Occipital lobe (tissue), 1 donor: ENCODE measurements at regions not wholly inside any gene's neighbourhood (a gene's known extent, or its start where the extent isn't known, plus 50 kb on each side); places are given as distances from the start of the nearest gene placed in this dataset.

ENCODE experiments used
- DNase-seq: peaks from one replicate; lab custom pipeline; 2025; lab: John Stamatoyannopoulos, UW

DNA sequence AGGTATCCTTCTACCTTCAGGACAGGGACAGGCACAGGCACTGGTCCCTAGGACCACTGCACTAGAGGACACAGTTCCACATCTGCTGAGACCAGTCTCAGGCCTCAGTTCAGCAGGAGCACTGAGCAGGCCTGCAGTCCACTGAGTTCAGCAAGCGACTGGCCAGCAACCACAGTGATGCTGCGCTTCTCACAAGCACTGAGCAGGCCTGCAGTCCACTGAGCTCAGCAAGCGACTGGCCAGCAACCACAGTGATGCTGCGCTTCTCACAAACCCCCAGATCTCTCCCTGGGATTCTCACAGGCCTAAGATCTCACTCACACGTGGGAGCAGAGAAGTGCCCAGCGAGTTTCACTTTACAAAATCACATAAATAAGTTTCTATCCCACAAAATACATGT is 140.6 kb downstream of the IRS2 start:
- no peak for DNase-seq

DNA sequence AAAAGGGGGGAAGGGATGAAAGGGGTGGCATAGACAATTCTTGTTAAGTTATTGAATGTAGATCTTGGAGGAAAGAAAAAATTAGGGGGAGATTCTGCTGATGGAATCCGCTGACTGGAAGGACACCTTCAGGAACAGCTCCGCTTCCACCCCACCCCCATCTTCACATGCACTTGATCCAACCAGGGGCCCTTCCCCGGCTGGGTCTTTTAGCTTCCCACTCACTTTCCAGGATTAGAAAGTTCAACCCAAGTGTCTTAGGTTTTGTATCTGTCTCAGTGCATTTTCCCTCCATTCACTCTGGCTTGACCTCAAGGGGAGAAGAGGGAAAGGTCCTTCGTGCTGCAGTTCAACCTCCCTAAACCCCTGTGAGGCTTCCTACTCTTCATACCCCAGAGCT is 141.4 kb downstream of the IRS2 start:
- DNase-seq = no peak

DNA sequence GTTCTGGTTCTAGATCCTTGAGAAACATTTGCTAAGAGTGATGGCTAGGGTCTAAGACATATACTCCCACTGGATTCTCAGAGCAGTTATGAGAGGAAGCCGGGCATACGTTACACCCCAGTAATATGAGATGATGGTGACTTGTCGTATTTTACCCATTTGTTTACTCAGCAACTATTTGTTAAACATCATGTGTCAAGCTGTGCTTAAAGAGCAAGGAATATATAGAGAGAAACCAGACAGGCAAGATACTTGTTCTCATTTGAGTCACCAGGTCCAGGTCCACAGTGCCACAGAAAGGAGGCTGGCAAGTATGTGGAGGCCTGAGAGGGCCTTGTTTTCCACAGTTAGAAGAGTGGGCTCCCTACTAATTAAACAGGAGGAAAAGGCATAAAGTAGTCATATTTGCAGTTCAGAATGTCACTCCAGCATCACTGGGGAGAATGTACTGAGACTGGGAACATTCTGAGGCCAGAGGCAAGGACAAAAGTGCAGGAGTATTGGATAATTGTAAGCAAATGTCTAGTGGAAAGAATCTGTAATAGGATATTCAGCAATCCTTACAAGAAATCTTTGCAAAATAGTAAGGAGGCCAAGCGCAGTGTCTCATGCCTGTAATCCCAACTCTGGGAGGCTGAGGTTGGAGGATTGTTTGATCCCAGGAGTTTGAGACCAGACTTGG is 142.2 kb downstream of the IRS2 start:
- DNase-seq = no peak

DNA sequence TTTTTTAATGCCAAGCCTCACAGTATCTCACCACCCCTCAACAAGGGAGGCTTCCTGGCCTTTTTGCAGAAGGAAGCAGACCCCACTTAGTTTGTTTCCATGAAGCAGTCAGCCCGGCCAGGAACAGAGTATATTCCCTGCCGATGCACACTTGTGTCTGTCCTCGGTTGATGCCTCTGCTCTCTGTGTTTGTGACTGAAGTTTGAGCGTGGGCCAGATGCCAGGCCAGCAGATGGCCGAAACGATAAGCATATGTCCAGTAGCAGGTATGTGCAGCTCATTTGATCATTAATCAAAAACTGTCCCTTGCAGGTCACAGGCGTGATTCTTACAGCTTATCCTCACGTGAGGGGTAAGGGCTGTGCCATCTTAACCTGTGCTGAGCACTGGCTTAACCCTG is 144.0 kb downstream of the IRS2 start:
- DNase-seq = no peak

DNA sequence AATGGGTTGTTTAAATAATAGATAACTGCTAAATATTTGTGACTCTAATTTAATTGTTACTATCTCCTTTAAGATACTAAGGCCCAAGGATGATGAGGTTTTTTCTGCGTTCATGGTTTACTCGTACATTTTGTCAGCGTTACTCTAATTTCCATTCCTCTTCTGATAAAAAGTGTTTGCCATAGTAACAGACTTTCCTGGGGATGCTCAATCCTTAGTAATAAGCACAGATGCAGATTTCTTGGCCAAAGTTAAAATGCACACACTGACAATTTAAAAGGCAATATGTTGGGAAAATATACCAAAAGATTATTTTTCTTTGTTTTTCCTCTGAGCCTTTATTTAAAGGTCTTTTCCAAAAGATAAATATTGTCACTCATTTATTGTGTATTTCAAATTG is 149.6 kb downstream of the IRS2 start:
- no peak for DNase-seq

DNA sequence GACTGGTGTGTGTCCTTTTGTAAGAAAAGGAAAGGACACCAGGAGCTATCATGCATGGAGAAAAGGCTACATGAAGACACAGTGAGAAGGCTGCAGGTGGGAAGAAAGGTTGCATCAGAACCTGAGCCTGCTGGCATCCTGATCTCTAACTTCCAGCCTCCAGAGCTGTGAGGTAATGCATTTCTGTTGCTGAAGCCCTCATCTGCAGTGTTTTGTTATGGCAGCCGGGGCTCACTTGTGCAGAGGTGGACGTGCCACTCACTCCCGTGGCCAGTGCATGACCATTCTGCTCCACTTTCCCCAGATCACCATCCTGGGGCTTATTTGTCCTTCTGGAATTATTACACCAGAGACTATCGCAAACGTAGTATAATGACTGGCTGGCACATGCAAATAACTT is 155.3 kb downstream of the IRS2 start:
- no peak for DNase-seq

DNA sequence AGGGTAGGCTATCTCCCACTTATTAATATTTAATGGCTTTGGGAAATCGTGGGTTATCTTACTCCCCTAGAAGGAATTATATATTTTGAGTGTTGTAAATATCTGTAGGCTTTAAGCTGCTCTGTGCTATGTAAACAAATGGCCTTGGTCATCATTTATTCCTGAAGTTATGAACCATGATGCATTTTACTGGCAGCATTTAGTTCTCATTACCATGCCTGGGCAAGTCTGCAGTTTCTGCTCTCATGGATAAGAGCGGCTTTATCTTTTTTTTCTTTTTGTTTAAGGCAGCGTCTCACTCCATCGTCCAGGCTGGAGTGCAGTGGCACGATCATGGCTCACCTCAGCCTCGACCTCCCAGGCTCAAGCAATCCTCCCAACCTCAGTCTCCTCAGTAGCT is 156.1 kb downstream of the IRS2 start:
- no peak for DNase-seq

DNA sequence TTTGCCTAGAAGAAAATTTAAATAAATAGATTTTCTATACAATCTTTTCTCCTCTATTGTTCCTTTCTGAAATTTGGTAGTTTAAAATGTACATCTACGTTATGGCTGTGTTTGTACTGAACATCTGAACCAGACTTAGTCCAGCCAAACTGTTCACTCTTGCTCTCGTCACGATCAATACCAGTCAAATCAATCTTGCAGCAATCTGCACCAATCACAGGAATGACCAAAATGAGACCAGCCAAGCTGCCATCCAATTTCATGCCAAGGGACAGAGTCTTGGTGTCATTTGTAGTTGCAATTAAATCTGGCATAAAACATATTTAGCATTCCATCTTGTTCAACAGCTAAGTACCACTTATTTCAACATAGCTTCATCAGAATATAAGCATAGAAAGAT is 156.6 kb downstream of the IRS2 start:
- DNase-seq = no peak

DNA sequence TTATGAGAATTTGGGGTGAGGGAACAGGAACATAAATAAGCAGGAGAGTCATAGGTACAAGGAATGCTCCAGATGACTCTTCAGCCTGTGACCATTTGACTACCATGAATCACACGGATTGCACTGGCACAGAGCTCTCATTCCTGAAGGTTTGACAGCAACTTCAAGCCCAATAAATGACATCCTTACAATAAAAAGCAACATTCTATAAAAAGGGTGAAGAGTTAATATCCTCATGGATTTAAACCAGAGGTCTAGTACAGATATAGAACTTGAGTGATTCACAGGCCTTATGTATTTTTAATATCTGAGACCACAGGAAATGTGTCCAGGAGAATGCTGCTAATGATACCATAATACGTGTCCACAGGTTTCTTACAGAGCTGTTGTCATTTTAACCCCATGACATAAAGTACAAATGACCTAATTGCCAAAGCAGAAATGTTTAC is 158.1 kb downstream of the IRS2 start:
- no peak for DNase-seq

DNA sequence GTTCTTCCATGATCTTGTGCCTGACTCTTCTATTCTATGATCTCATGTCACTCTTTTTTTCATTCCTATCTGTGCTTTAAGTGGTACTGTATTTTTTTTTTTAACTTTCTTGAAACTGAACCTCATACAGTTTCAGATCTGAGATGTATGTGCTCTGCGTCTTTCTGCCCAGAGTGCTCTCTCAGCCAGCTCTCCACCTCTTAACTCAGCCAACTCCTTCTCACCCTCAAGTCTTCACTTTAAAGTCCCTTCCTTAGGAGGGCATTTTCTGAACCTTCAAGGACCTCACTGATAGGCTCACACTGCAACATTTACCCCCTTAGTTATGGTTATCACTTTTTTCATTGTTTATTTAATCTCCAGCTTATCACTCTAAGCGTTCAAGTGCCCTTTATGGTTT is 158.7 kb downstream of the IRS2 start:
- DNase-seq = no peak

DNA sequence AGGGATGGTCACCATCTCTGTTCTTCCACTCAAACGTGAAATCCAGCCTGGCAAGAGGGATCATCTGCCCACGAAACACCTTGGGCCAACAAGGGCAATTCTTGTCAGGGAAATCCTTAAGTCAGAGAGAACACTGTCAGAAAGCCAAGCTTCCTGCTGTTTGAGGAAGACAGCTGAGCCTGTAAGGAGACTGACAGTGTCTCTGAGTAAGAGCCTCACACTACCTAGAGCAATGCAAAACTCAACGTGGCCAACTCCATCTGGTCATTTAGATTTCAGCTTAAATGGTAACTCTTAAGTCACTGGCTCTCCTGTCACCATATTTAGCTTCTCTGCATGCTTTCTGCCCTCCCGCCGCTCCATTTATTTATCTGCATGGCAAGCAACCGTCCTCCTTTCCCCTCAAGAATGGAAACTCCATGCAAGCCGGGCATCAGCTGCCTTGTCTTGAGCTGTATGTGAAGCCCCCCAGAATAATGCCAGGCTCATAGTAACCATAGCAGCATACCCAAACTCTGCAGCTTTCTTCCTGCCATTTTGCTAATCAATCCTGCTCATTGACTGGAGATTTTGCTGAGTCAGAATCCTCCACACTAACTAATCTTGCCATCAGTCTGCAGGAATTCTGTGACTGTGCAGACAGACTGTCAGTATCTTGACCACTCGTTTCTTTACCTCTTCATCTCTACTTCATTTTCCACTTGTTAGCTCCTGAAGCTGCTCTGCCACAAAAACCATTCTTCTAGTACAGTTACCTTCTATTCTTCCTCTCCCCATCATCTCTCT is 159.8 kb downstream of the IRS2 start:
- no peak for DNase-seq

DNA sequence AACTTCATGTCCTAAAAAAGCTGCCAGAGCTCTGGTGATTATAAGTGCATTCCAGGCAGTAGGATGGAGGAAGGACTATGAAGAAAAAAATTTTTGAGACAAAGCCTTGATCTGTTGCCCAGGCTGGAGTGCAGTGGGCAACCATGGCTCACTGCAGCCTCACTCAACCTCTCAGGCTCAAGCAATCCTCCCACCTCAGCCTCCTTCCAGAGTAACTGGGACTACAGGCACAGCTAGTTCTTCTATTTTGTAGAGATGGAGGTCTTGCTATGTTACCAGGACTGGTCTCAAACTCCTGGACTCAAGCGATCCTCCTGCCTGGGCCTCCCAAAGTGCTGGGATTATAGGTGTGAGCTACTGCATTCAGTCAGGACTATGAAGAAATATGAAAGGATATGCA is 161.2 kb downstream of the IRS2 start:
- DNase-seq = no peak

DNA sequence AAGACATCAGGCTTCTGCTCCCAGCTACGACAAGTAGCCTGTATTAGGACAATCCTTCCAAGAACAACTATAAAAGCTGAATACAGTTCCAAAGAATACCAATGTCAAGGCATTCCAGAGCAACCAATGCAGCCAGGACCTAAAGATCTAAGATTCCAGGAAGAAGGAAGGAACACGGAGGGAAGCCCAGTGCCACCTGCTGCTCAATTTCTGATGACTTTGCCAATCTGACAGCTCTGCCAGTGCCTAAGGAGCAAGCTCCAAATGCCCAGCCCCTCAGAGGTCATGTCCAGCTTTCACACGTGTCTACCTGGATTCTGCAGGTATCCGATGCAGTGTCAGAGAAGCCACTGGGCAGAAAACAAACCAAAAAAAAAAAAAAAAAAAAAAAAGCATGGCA is 164.4 kb downstream of the IRS2 start:
- no peak for DNase-seq

DNA sequence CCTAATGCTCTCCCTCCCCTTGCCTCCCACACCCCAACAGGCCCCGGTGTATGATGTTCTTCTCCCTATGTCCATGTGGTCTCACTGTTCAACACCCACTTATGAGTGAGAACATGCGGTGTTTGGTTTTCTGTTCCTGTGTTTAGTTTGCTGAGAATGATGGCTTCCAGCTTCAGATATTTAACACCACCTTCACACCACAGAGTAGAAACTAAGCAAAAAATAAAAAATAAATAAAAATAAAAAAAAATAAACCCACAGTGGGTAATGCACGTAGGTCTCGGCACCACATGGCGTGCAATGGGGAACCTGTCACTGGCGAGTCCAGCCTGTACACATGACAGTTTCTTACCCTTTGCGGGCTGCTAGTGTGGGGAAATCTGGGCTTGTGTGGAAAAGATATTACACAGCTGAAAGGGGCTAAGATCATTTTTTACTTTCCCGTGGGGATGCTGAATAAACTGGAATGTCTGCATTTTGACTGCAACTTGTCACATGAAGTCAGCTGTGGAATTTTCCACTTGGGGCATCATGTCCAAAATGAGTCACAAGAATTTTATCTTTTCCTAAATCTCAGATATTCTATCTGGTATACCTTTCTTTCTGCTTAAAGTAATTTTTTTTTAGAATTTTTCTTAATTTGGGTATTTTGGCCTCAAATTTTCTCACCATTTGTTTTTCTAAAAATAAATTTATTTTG is 170.5 kb downstream of the IRS2 start:
- no peak for DNase-seq

DNA sequence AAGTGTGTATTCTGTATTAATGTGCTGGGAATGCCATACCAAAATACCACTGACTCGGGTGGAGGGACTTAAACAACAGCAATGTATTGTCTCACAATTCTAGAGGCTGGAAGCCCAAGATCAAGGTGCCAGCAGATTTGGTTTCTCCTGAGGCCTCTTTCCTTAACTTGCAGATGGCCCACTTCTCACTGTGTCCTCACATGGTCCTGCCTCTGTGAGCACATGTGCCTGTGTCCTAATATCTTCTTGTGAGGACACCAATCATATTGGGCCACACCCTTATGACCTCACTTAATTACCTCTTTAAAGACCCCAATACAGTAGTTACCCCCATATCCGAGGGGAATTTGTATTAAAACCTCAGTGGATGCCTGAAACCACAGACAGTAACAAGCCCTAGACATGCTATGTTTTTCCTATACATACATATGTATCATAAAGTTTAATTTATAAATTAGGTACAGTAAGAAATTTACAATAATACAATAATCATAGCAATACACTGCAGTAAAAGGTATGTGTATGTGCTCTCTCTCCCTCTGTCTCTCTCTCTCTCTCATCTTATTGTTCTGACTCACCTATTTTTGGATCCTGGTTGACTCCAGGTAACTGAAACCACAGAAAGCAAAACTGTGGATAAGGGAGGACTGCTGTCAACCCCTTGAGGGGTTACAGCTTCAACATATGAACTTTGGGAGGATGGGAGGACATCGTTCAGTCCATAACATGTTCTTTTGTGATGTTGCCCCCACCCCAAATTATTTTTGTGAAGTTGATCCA is 174.3 kb downstream of the IRS2 start:
- DNase-seq = no peak

DNA sequence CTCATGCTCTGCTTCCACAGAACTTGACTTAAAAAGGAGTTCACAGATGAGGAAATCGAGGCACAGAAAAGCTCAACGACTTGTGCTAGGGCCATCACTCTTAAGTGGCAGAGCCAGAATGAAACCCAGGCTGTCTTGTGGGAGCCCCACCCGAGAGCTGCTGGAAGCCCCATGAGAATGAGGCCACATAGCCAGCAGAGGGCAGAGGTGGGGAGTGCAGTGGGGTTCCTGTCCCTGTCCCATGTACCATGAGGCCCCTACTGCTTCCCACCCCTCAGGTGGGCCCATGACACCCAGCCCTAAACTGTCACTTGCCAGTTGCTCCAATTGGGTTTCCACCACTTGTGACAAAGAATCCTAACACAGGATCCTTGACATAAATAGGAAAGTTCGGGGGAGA is 175.9 kb downstream of the IRS2 start:
- DNase-seq = no peak

DNA sequence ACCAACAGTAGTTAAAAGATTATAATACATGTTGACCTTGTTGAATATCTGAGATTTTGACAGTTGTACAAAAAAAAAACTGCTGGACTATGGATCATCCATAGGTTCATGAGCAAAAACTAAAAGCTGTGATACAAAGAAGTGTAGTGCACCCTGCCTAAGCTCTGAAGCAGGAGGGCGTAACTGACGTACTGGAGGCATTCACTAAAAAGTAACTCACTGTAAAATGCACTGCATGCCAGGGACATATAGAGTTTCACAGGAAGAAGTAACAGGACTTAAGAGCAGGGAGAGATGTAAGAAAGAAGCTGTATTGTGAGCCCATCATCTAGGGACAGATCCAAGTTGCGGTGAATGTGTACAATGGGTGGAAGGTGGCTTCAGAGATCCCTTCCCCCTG is 177.9 kb downstream of the IRS2 start:
- DNase-seq = no peak

DNA sequence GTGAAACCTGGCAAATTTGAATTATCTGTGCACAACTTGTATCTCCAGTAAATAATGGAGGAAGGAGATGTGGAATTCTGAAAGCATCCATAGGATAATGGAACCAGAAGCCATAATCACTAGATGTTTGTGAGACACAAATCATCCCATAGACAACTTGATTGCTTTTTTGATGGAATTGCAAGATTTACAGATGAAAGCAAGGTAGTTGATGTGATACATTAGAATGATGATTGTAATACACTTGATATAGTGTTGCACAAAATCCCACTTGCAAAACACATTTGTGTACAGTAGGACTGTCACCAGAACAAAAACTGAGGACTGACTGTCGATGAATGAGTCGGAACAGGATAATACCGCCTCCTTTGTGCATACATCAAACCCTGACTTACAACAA is 178.3 kb downstream of the IRS2 start:
- DNase-seq = no peak

DNA sequence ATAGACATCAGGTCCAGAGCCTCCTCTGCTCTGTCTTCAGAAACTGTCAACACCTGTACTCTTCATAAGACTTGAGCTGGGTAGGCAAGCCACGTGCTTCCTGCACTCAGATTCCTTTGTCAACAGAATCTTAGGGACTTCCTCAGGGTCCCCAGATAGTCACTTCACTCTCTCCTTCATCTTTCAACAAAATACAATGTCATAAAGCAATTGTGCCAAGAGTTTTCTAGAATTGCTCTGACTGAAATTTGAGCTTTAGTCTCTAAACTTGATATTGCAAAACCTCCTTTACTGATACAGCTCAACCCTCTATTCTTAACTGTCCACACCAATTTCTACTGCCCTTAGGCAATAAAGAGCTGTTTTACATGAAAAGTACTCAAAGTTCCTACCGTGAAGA is 179.9 kb downstream of the IRS2 start:
- DNase-seq = no peak

DNA sequence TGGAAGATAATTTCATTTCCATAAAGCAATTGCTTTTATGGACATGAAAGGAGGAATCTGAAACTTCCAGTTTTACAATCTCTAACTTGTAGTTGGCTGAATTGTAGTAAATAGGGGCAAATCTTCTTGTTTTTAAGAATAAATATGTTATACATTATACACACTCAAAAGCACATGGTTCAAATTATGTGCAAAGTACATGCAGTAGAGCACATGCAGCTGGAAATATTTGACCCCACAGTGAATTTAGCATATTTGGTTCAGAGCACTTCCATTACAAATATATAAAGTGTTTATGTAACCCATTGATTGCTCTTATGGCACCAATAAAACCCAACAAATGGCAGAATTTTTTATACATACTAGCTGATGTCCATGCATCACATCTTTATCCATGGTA is 180.5 kb downstream of the IRS2 start:
- no peak for DNase-seq

DNA sequence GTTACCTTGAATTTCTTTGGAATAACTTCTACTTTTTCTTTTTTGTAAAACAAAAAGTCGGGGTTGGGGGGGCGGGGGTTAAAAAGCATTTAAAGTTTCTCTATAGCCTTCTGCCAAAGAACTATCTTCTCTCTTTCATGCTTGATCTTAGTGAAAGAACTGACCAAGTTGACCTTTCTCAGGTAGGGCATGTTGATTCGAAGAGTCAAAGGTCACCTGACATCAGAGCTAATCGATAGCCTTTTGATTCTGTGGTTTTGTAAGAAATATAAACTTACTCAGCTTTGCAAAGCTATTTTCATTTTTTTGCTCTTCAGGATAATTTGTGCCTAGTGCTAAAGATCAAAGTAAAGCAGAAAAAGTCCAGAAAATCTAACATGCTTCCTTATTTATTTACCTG is 181.5 kb downstream of the IRS2 start:
- DNase-seq = no peak

DNA sequence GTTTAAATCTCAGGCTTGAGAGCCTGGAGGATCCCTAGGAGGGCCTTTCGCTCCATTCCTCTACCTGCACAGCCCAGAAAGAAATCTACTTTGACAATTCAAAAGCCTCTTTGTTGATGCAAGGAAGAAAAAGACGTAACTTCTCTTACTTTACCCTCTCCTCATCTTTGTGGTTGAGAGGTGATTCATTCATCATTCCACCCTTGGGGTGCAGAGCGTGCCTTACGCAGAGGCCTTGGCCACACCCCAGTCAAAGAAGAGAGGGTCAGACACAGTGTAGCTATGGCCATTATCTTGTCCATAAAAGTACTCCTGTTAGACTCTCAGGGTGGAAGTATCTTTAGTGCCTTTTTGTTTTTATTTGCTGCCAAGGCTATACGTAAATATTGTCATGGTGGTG is 184.0 kb downstream of the IRS2 start:
- DNase-seq = no peak
